ENCODE measurements at regions not wholly inside any gene's neighbourhood (a gene's known extent, or its start where the extent isn't known, plus 50 kb on each side); places are given as distances from the start of the nearest gene placed in this dataset.

GRCh38 chr12:123040106-123040505 is 59.6 kb downstream of the ARL6IP4 start:
- DNase-seq: no peak

GRCh38 chr12:123038966-123039365 is 58.5 kb downstream of the ARL6IP4 start:
- no peak for DNase-seq

GRCh38 chr12:123038486-123038885 is 58.0 kb downstream of the ARL6IP4 start:
- DNase-seq: no peak

GRCh38 chr12:123037791-123038190 is 57.3 kb downstream of the ARL6IP4 start:
- DNase-seq: no peak

GRCh38 chr12:123036466-123037285 is 56.2 kb downstream of the ARL6IP4 start:
- DNase-seq: no peak

GRCh38 chr12:123035841-123036240 is 55.4 kb downstream of the ARL6IP4 start:
- DNase-seq: no peak

- DNase-seq: no peak
Measured at GRCh38 chr12:123034865-123035264, 54.4 kb downstream of the ARL6IP4 start.

GRCh38 chr12:123034022-123034541 is 53.6 kb downstream of the ARL6IP4 start:
- DNase-seq: no peak

- no peak for DNase-seq
Measured at GRCh38 chr12:123033392-123034021, 53.0 kb downstream of the ARL6IP4 start.

GRCh38 chr12:123032736-123033391 is 52.4 kb downstream of the ARL6IP4 start:
- no peak for DNase-seq
